Cerebellar cortex (tissue), 1 donor: ENCODE measurements at regions not wholly inside any gene's neighbourhood (a gene's known extent, or its start where the extent isn't known, plus 50 kb on each side); places are given as distances from the start of the nearest gene placed in this dataset.
"Not testable (repeated sequence)": the region's sequence is repeated elsewhere in the genome, so short reads cannot be mapped to it uniquely, and the experiment has no call there.

Experiments used
- DNase-seq: peaks from one replicate; pipeline ENCODE4 v3.0.0-alpha.2; 2015; ENCODE audit warnings: low spot score

- DNase-seq = no peak
These were observed 325.7 kb downstream of the GATA3 start for GRCh38 chr10:8379906-8380832.

GRCh38 chr10:8380833-8381496, 326.5 kb downstream of the GATA3 start:
- DNase-seq = no peak

- no peak for DNase-seq
These were observed 332.3 kb downstream of the GATA3 start for GRCh38 chr10:8386781-8387180.

- no peak for DNase-seq
These were observed 335.1 kb downstream of the GATA3 start for GRCh38 chr10:8389630-8390029.

- no peak for DNase-seq
These were observed 337.7 kb downstream of the GATA3 start for GRCh38 chr10:8392216-8392615.

GRCh38 chr10:8393531-8393930, 339.0 kb downstream of the GATA3 start:
- no peak for DNase-seq

GRCh38 chr10:8396675-8397074, 342.2 kb downstream of the GATA3 start:
- DNase-seq = no peak

- no peak for DNase-seq
These were observed 344.3 kb downstream of the GATA3 start for GRCh38 chr10:8398771-8399170.

- no peak for DNase-seq
These were observed 345.7 kb downstream of the GATA3 start for GRCh38 chr10:8400151-8400550.

- no peak for DNase-seq
These were observed 346.4 kb downstream of the GATA3 start for GRCh38 chr10:8400892-8401291.

GRCh38 chr10:8401531-8401930, 347.0 kb downstream of the GATA3 start:
- no peak for DNase-seq

GRCh38 chr10:8402576-8402975, 348.1 kb downstream of the GATA3 start:
- no peak for DNase-seq

GRCh38 chr10:8403711-8404371, 349.4 kb downstream of the GATA3 start:
- no peak for DNase-seq

- DNase-seq = no peak
These were observed 350.2 kb downstream of the GATA3 start for GRCh38 chr10:8404721-8405120.

- DNase-seq = no peak
These were observed 351.1 kb downstream of the GATA3 start for GRCh38 chr10:8405596-8405995.

GRCh38 chr10:8407501-8408021, 353.1 kb downstream of the GATA3 start:
- DNase-seq = no peak

GRCh38 chr10:8410506-8410905, 356.0 kb downstream of the GATA3 start:
- no peak for DNase-seq

- no peak for DNase-seq
These were observed 358.1 kb downstream of the GATA3 start for GRCh38 chr10:8412541-8412940.

- DNase-seq = not testable (repeated sequence)
These were observed 360.5 kb downstream of the GATA3 start for GRCh38 chr10:8415029-8415428.

GRCh38 chr10:8416192-8416701, 361.8 kb downstream of the GATA3 start:
- no peak for DNase-seq

- no peak for DNase-seq
These were observed 362.3 kb downstream of the GATA3 start for GRCh38 chr10:8416760-8417159.

GRCh38 chr10:8417631-8418030, 363.1 kb downstream of the GATA3 start:
- no peak for DNase-seq
